HUES48 (cell line): ENCODE measurements at regions not wholly inside any gene's neighbourhood (a gene's known extent, or its start where the extent isn't known, plus 50 kb on each side); places are given as distances from the start of the nearest gene placed in this dataset.

Experiments
- H3K27ac ChIP-seq: one replicate; pipeline ENCODE4 v1.7.0; 2013; ENCODE audit warnings: low read depth, low read length, inconsistent platforms
- H3K27me3 ChIP-seq: 2 replicates; pipeline ENCODE4 v1.6.1; 2013; ENCODE audit warnings: mild to moderate bottlenecking, low read length; ENCODE audit not compliant: control insufficient read depth, insufficient read depth
- H3K36me3 ChIP-seq: 2 replicates; pipeline ENCODE4 v1.6.1; 2013; ENCODE audit warnings: low read length; ENCODE audit not compliant: control insufficient read depth, insufficient read depth
- H3K4me1 ChIP-seq: 2 replicates; pipeline ENCODE4 v1.6.1; 2013; ENCODE audit warnings: mild to moderate bottlenecking, low read length; ENCODE audit not compliant: control insufficient read depth, insufficient read depth
- H3K4me3 ChIP-seq: 2 replicates; pipeline ENCODE4 v1.5.1; 2013; ENCODE audit warnings: mild to moderate bottlenecking, low read depth, low read length
- H3K9ac ChIP-seq: 2 replicates; pipeline ENCODE4 v1.6.1; 2013; ENCODE audit warnings: mild to moderate bottlenecking, low read depth, low read length, moderate library complexity
- H3K9me3 ChIP-seq: 2 replicates; pipeline ENCODE4 v1.6.1; 2013; ENCODE audit warnings: low read length; ENCODE audit not compliant: control insufficient read depth, insufficient read depth

DNA sequence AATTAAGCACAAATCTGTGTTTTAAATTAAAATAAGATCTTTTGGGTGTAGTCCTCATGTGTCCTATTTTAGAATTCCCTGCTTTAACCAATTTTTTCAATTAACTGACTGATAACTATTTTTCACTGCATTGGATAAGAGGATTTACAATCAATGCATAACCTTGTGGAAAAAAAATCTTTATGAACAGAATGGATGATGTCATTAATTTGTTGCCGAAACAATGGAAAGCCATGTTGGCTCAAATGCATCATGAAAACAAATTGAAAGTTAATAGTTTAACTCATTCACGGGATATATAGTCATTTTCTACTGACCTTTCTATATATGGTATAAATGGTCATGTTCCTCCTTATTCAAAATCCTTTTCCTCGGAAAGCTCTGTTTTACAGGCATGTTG lies 82.3 kb downstream of the PRLHR start:
- H3K27ac ChIP-seq, result no peak overlapping the region
- H3K36me3 ChIP-seq, result no peaks in the 10 kb centered on the region
- no peaks in the 10 kb centered on the region for H3K9me3 ChIP-seq
- no peak overlapping the region for H3K4me3 ChIP-seq
- H3K9ac ChIP-seq, result no peak overlapping the region
- no peaks in the 10 kb centered on the region for H3K4me1 ChIP-seq
- no peaks in the 10 kb centered on the region for H3K27me3 ChIP-seq

DNA sequence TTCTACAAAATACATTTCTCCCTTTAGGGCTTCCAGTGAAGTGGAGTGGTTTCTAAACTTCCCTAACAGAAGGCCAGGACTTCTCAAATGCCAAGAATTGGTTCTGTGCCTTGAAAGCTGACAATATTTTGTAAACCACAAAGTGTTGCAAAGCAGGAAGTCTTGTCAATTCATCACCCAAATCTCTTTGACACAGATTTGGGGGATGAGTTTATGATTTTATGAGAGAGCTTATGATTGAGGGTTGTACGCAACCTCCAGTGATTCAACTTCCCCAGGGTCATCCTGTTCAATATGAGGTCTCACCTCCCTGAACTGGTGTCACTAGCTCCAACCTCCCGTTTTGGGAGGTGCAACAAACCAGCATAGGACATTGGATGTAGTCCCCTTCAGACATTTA lies 83.7 kb downstream of the PRLHR start:
- no peaks in the 10 kb centered on the region for H3K27me3 ChIP-seq
- no peaks in the 10 kb centered on the region for H3K9me3 ChIP-seq
- H3K4me1 ChIP-seq, result no peaks in the 10 kb centered on the region
- no peaks in the 10 kb centered on the region for H3K36me3 ChIP-seq
- no peak overlapping the region for H3K9ac ChIP-seq
- H3K4me3 ChIP-seq, result no peak overlapping the region
- H3K27ac ChIP-seq, result no peak overlapping the region

DNA sequence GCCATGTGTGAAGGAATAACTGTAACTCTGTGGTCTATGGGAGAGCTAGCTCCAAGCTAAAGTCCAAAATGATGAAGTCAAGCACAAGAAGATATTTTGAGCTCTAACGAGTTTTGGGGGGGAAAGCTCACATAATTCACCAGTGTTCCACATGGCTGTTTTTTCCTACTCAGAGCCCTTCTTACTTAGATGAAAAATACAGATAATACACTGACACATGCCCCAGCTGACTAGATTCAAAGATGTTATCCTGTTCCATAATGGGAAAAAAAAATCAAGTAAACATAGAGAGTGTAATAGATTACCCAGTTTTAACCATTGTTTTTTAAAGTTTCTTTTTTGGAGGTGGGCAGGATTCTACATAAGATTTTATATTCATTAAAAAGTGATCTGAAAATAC lies 86.6 kb downstream of the PRLHR start:
- no peaks in the 10 kb centered on the region for H3K9me3 ChIP-seq
- no peaks in the 10 kb centered on the region for H3K27me3 ChIP-seq
- H3K4me3 ChIP-seq, result no peak overlapping the region
- H3K36me3 ChIP-seq, result no peaks in the 10 kb centered on the region
- H3K9ac ChIP-seq, result no peak overlapping the region
- H3K27ac ChIP-seq, result no peak overlapping the region
- no peaks in the 10 kb centered on the region; the same call in 1 of the 2 replicates for H3K4me1 ChIP-seq

DNA sequence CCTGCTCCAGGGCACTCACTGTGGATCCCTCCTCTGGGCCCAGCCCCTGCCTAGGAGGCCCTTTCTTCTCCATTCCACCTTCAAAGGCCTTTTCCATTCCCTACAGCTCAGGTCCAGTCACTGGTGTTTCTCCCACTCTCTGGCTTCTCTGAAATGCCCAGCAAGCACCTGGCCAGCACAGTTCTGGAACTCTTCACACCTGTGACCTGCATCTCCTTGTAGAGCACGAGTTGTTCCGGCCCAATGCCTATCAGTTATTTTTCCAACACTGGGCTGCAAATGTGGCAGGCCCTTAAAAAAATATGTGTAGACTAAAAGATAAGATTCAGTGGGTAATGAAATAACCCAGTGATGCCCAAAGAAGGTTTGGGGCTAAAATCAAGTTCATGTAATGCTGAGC lies 87.1 kb downstream of the PRLHR start:
- no peaks in the 10 kb centered on the region for H3K36me3 ChIP-seq
- no peaks in the 10 kb centered on the region; the same call in 1 of the 2 replicates for H3K4me1 ChIP-seq
- H3K27ac ChIP-seq, result no peak overlapping the region
- no peak overlapping the region for H3K9ac ChIP-seq
- H3K27me3 ChIP-seq, result no peaks in the 10 kb centered on the region
- no peak overlapping the region for H3K4me3 ChIP-seq
- no peaks in the 10 kb centered on the region for H3K9me3 ChIP-seq

DNA sequence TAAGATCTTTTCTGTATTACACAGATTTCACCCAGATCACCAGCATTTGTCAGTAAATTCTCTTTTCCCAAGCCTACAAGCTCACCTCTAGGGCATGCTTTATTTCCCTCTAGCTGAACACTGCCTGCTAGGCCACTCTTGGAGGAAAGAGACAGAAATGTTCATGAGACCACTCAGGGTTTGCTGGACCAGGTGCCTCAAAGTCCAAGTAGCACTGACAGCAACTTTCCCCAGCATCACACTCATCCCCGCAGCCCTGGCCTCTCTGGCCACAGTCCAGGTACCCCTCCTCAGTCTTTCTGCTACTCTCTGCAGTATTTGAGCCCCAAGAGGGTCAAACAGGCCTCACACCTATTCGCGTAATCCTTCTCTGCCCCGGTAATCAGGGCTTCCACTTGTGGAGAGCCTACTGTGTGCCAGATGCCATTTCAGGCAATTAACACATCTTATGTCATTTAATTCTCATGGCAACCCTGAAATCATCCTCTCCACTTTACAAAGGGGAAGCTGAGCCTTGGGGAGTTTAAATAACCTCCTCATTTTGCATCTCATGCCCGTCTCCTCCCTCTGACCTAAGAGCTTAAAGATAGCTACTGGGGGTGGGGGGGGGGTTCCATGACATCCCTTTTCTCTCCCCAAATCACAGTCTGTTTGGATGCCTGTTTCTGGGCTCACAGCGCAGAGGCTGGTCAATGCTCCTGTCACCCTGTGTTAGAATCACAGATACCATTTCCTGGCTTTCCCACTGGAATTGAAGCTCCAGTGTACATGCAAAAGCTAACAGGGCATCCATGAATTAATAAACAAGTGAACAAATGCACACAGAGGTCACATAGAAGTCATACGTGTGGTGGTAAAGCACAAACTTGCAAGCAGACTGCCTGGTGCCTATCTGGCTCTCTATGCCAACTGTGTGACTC lies 88.5 kb downstream of the PRLHR start:
- Histone ChIP-seq H3K9me3 (no peaks in the 10 kb centered on the region), H3K9ac (no peak overlapping the region), H3K4me3 (no peak overlapping the region), H3K27me3 (no peaks in the 10 kb centered on the region), H3K36me3 (no peaks in the 10 kb centered on the region), H3K4me1 (no peaks in the 10 kb centered on the region; the same call in 1 of the 2 replicates), H3K27ac (no peak overlapping the region)

DNA sequence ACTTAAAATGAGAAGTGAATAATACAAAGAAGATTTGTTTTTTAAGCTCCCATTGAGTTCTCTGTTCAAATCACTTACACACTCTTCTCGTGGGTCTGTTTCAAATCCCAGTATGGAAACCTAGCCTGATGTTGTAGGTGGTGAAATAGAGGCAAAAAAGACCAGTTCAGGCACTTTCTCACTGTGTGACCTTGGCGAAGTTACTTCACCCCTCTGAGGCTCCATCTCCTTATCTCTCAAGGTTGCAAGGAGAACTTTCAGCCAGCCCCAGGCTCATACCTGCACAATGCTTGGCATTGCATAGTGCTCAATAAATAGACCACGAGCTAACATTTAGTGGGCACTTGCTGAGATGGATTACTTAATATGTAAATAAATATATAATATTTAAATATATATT lies 90.1 kb downstream of the PRLHR start:
- Histone ChIP-seq H3K4me1 (no peaks in the 10 kb centered on the region; the same call in 1 of the 2 replicates), H3K27ac (no peak overlapping the region), H3K9ac (no peak overlapping the region), H3K4me3 (no peak overlapping the region), H3K27me3 (no peaks in the 10 kb centered on the region), H3K9me3 (no peaks in the 10 kb centered on the region), H3K36me3 (no peaks in the 10 kb centered on the region)

DNA sequence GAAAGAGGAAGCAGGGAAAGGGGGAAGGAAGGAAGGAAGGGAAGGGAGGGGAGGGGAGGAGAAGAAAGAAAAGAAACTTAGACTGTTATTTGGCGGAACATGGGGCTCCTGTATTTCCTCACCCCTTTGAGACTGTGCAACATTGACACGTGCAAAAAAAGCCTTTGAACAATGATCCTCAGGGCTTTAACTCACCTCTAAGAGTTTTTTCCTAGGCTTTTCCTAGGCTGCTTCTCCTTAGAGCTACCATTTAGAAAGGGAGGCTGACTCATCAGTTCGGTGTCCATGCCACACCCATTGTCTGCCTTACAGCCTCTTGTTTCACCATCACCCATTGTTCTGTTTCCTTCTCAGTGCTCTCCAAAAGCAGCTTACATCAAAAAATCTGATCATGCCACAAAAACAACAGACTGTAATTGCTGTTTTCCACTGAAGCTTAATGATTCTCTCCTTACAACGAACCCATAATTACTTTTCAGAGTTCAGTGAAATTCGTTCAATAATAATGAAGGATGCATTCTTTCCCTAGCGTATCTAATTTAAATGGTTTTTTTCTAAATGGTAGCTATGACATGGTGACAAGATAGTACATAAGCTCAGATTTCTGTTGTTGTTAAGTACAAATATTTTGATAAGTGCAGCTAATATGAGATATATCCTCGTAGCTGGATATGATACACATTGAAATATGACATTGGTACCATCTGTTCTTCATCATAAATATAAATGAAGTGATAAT lies 90.8 kb downstream of the PRLHR start:
- Histone ChIP-seq H3K4me3 (no peak overlapping the region), H3K36me3 (no peaks in the 10 kb centered on the region), H3K9me3 (no peaks in the 10 kb centered on the region), H3K27ac (no peak overlapping the region), H3K4me1 (no peaks in the 10 kb centered on the region; the same call in 1 of the 2 replicates), H3K9ac (no peak overlapping the region), H3K27me3 (no peaks in the 10 kb centered on the region)

DNA sequence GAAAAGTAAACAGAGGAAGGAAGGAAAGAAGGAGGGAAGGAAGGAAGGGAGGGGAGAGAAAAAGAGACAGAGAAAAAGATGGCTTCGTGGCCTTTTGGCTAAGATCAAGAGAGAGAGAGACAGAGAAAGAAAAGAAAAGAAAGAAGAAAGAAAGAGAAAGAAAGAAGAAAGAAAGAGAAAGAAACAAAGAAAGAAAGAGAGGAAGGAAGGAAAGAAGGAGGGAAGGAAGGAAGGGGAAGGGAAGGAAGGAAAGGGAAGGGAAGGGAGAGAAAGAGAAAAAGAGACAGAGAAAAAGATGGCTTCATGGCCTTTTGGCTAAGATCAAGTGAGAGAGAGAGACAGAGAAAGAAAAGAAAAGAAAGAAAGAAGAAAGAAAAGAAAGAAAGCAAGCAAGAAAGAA lies 91.4 kb downstream of the PRLHR start:
- Histone ChIP-seq H3K4me3 (no peak overlapping the region), H3K4me1 (no peaks in the 10 kb centered on the region; the same call in 1 of the 2 replicates), H3K9me3 (no peaks in the 10 kb centered on the region), H3K9ac (no peak overlapping the region), H3K36me3 (no peaks in the 10 kb centered on the region), H3K27ac (no peak overlapping the region), H3K27me3 (no peaks in the 10 kb centered on the region)

DNA sequence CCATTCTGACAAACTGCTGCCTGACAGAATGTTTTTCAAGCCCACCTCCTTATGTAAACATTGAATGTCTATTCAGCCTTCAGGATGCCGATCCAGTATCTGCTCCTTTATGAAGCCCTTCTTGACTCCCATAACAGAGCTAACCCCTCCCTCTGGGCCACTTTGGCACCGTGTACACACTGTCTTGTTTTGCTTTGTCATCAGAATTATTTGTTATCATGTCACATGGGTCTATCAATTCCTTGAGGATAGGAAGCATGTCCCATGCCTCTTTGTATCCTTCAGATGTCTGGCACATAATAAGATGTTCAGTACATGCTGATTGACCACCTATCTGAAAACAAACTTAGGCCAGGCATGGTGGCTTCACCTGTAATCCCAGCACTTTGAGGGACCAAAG lies 92.3 kb downstream of the PRLHR start:
- H3K9me3 ChIP-seq, result no peaks in the 10 kb centered on the region
- H3K27ac ChIP-seq, result no peak overlapping the region
- no peak overlapping the region for H3K9ac ChIP-seq
- H3K36me3 ChIP-seq, result no peaks in the 10 kb centered on the region
- no peaks in the 10 kb centered on the region for H3K27me3 ChIP-seq
- no peak overlapping the region for H3K4me3 ChIP-seq
- H3K4me1 ChIP-seq, result no peaks in the 10 kb centered on the region; the same call in 1 of the 2 replicates

DNA sequence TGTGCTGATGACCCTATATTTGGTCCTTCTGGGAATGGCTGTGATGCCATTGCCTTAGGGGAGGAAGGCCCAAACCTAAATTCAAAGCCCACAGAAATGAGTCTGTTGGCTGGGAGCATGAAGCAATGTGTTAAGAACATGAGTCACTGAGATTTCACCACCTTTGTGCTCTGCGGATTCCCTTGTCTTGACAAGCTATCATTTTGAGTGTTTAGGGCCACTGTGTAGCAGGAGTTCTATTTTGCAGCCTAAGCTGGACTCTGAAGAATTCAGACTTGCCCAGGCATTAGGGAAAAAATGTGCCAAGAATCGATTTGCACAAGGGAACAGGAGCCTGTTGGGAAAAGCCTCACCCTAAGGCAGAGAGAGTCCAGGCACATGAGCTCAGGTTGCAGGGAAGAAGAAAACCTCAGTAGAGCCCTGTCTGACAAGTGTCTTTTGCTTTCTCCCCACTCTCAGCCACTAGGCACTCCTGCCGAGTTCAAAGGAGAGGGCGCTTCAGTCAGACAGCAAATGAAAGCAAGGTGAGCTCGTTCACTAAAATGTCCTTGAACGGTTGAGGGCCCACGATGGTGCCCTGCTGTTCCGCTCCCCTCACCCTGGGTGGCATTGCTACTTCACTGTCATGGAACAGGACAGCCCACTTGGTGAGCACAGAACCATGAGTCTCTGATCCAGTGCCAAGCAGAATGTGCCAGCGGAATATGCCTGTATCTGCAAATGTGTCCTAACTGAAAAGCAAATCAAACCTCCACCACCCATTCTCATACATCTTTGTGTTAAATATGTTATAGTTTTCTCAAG lies 93.6 kb downstream of the PRLHR start:
- Histone ChIP-seq H3K9ac (no peak overlapping the region), H3K36me3 (no peaks in the 10 kb centered on the region), H3K27ac (no peak overlapping the region), H3K27me3 (no peaks in the 10 kb centered on the region), H3K4me1 (no peaks in the 10 kb centered on the region; the same call in 1 of the 2 replicates), H3K4me3 (no peak overlapping the region), H3K9me3 (no peaks in the 10 kb centered on the region)
